H9 (cell line): ENCODE measurements at regions not wholly inside any gene's neighbourhood (a gene's known extent, or its start where the extent isn't known, plus 50 kb on each side); places are given as distances from the start of the nearest gene placed in this dataset.

Experiments used
- DNase-seq: peaks from one replicate; pipeline ENCODE4 v3.0.0-alpha.2; 2017
- H2AFZ ChIP-seq: one replicate; pipeline ENCODE4 v1.6.1; 2013; ENCODE audit warnings: mild to moderate bottlenecking, low read length, control low read depth, moderate library complexity
- H2AK5ac ChIP-seq: 2 replicates; pipeline ENCODE4 v1.6.1; 2013; ENCODE audit warnings: low read length, control low read depth, mixed read lengths; ENCODE audit not compliant: insufficient read length
- H2BK120ac ChIP-seq: one replicate; pipeline ENCODE4 v1.6.1; 2013; ENCODE audit warnings: low read depth, mild to moderate bottlenecking, low read length, control low read depth, inconsistent platforms; ENCODE audit not compliant: poor library complexity, severe bottlenecking
- H2BK12ac ChIP-seq: 2 replicates; pipeline ENCODE4 v1.6.1; 2013; ENCODE audit warnings: low read length, control low read depth, mixed read lengths, low read depth; ENCODE audit not compliant: insufficient read length
- H2BK15ac ChIP-seq: 2 replicates; pipeline ENCODE4 v1.6.1; 2013; ENCODE audit warnings: low read depth, low read length, control low read depth
- H2BK20ac ChIP-seq: one replicate; pipeline ENCODE4 v1.6.1; 2013; ENCODE audit warnings: low read depth, mild to moderate bottlenecking, low read length, control low read depth, inconsistent platforms; ENCODE audit not compliant: poor library complexity, severe bottlenecking
- H2BK5ac ChIP-seq: 2 replicates; pipeline ENCODE4 v1.6.1; 2013; ENCODE audit warnings: low read length, control low read depth, mixed read lengths; ENCODE audit not compliant: insufficient read length
- H3K14ac ChIP-seq: 2 replicates; pipeline ENCODE4 v1.6.1; 2013; ENCODE audit warnings: low read length, control low read depth; ENCODE audit not compliant: insufficient read depth
- H3K18ac ChIP-seq: 2 replicates; pipeline ENCODE4 v1.6.1; 2013; ENCODE audit warnings: low read depth, mild to moderate bottlenecking, mixed read lengths, low read length, control low read depth; ENCODE audit not compliant: insufficient read length
- H3K23ac ChIP-seq: 2 replicates; pipeline ENCODE4 v1.6.1; 2013; ENCODE audit warnings: low read length, control low read depth, mixed read lengths, low read depth; ENCODE audit not compliant: insufficient read length
- H3K23me2 ChIP-seq: 2 replicates; pipeline ENCODE4 v1.6.1; 2013; ENCODE audit warnings: low read depth, mild to moderate bottlenecking, mixed read lengths, low read length, control low read depth; ENCODE audit not compliant: insufficient read length, poor library complexity, severe bottlenecking
- H3K27ac ChIP-seq: 2 replicates; pipeline ENCODE4 v1.5.1; 2013; ENCODE audit warnings: low read length, control low read depth, mixed read lengths, low read depth; ENCODE audit not compliant: insufficient read length
- H3K27me3 ChIP-seq: 2 replicates; pipeline ENCODE4 v1.6.1; 2013; ENCODE audit warnings: low read length, control low read depth, inconsistent platforms; ENCODE audit not compliant: insufficient read depth
- H3K4ac ChIP-seq: 2 replicates; pipeline ENCODE4 v1.6.1; 2013; ENCODE audit warnings: low read depth, mild to moderate bottlenecking, control low read depth, inconsistent platforms, low read length, moderate library complexity
- H3K4me1 ChIP-seq: 2 replicates; pipeline ENCODE4 v1.6.1; 2013; ENCODE audit warnings: low read length, control low read depth, inconsistent platforms; ENCODE audit not compliant: insufficient read depth
- H3K4me2 ChIP-seq: 2 replicates; pipeline ENCODE4 v1.6.1; 2013; ENCODE audit warnings: low read length, control low read depth, mixed read lengths; ENCODE audit not compliant: insufficient read length, insufficient read depth
- H3K56ac ChIP-seq: 2 replicates; pipeline ENCODE4 v1.6.1; 2013; ENCODE audit warnings: low read depth, mild to moderate bottlenecking, mixed read lengths, low read length, control low read depth; ENCODE audit not compliant: insufficient read length
- H3K79me1 ChIP-seq: 2 replicates; pipeline ENCODE4 v1.6.1; 2013; ENCODE audit warnings: low read depth, mild to moderate bottlenecking, moderate library complexity, low read length, control low read depth, inconsistent platforms; ENCODE audit not compliant: insufficient read depth, poor library complexity, severe bottlenecking
- H3K79me2 ChIP-seq: 2 replicates; pipeline ENCODE4 v1.6.1; 2013; ENCODE audit warnings: low read length, control low read depth, inconsistent platforms; ENCODE audit not compliant: insufficient read depth
- H3K9ac ChIP-seq: 2 replicates; pipeline ENCODE4 v1.6.1; 2013; ENCODE audit warnings: low read length, control low read depth, mixed read lengths; ENCODE audit not compliant: insufficient read length; ENCODE audit errors: extremely low read depth
- H3K9me3 ChIP-seq: one replicate; pipeline ENCODE4 v1.6.1; 2013; ENCODE audit warnings: low read depth, low read length, inconsistent platforms; ENCODE audit not compliant: control insufficient read depth
- H3T11ph ChIP-seq: one replicate; pipeline ENCODE4 v1.6.1; 2013; ENCODE audit warnings: mild to moderate bottlenecking, low read length, control low read depth, inconsistent platforms
- H4K20me1 ChIP-seq: one replicate; pipeline ENCODE4 v1.6.1; 2013; ENCODE audit not compliant: control insufficient read depth, insufficient read length, insufficient read depth
- H4K5ac ChIP-seq: 2 replicates; pipeline ENCODE4 v1.6.1; 2013; ENCODE audit warnings: low read depth, mild to moderate bottlenecking, mixed read lengths, low read length, control low read depth; ENCODE audit not compliant: insufficient read length
- H4K8ac ChIP-seq: replicated peaks from 2 replicates; pipeline ENCODE4 v1.6.1; 2013; ENCODE audit warnings: low read length, control low read depth, mixed read lengths, low read depth; ENCODE audit not compliant: insufficient read length
- H4K91ac ChIP-seq: 2 replicates; pipeline ENCODE4 v1.6.1; 2013; ENCODE audit warnings: low read depth, mild to moderate bottlenecking, moderate library complexity, mixed read lengths, low read length, control low read depth; ENCODE audit not compliant: insufficient read length
- H3K27ac Mint-ChIP-seq, 3 experiments: 2 replicates in 2 of 3; 3 replicates in 1 of 3; pipeline ENCODE4 v1.8.0; 2020 to 2021; ENCODE audit warnings: mixed read lengths in 3 of 3, mild to moderate bottlenecking in 1 of 3, moderate library complexity in 1 of 3
- H3K27me3 Mint-ChIP-seq: 2 replicates; pipeline ENCODE4 v1.8.0; 2021; ENCODE audit warnings: low read depth, mild to moderate bottlenecking, moderate library complexity, mixed read lengths
- H3K36me3 Mint-ChIP-seq, 3 experiments: 2 replicates in 2 of 3; 3 replicates in 1 of 3; pipeline ENCODE4 v1.8.0; 2020 to 2021; ENCODE audit warnings: low read depth in 3 of 3, mixed read lengths in 3 of 3; ENCODE audit not compliant: insufficient read depth in 1 of 3
- H3K4me1 Mint-ChIP-seq, 2 experiments: 2 replicates each; pipeline ENCODE4 v1.8.0; 2020; ENCODE audit warnings: mixed read lengths in 2 of 2
- H3K4me3 Mint-ChIP-seq, 2 experiments: 2 replicates in 1 of 2; 3 replicates in 1 of 2; pipeline ENCODE4 v1.8.0; 2020 to 2021; ENCODE audit warnings: mild to moderate bottlenecking in 2 of 2, mixed read lengths in 2 of 2, moderate library complexity in 1 of 2
- H3K9me3 Mint-ChIP-seq, 2 experiments: 2 replicates in 1 of 2; 3 replicates in 1 of 2; pipeline ENCODE4 v1.8.0; 2020; ENCODE audit warnings: mild to moderate bottlenecking in 2 of 2, mixed read lengths in 2 of 2, moderate library complexity in 1 of 2
- CTCF ChIP-seq: fragments of 200-600 bp; sonication (generic); conservative IDR thresholded peaks from 3 replicates; pipeline ENCODE4 v1.8.0; 2021; ENCODE audit warnings: antibody characterized with exemption, mild to moderate bottlenecking
- WGBS: extraction: QIAGEN DNeasy Blood & Tissue Kit; methylation state at CpG from one replicate; pipeline ENCODE4 v1.1.7; 2013; ENCODE audit warnings: missing lambda C conversion rate, low lambda C conversion rate, mixed read lengths; ENCODE audit not compliant: insufficient read length; ENCODE audit errors: extremely low coverage; 5-methylcytosine and 5-hydroxymethylcytosine counted together

GRCh38 chr13:44693156-44693764, 117.1 kb upstream of the TSC22D1 start:
- H4K8ac ChIP-seq = no peak overlapping the region
- H3K9me3 Mint-ChIP-seq = no peaks in the 10 kb centered on the region
- no peak overlapping the region for H3K23ac ChIP-seq
- H3K27me3 Mint-ChIP-seq = no peaks in the 10 kb centered on the region
- H3K79me1 ChIP-seq = no peaks in the 10 kb centered on the region
- no CpG with 5 or more reads among the region's 6 CpGs for WGBS
- no peak overlapping the region for H4K91ac ChIP-seq
- no peak overlapping the region for H2AFZ ChIP-seq
- H4K20me1 ChIP-seq = no peaks in the 10 kb centered on the region
- no peak overlapping the region for H2BK120ac ChIP-seq
- no peaks in the 10 kb centered on the region for H3K79me2 ChIP-seq
- H2BK5ac ChIP-seq = no peak overlapping the region
- H3K56ac ChIP-seq = no peak overlapping the region
- H2BK12ac ChIP-seq = no peak overlapping the region
- H3K27me3 ChIP-seq = no peaks in the 10 kb centered on the region
- H3K4ac ChIP-seq = no peak overlapping the region
- H2AK5ac ChIP-seq = no peak overlapping the region
- H3K4me3 Mint-ChIP-seq = no peak overlapping the region
- no peaks in the 10 kb centered on the region for H3K9me3 ChIP-seq
- H3K23me2 ChIP-seq = no peaks in the 10 kb centered on the region
- no peaks in the 10 kb centered on the region for H3K4me1 ChIP-seq
- H3K27ac ChIP-seq = no peak overlapping the region
- H3K18ac ChIP-seq = no peak overlapping the region
- no peak overlapping the region for H3K9ac ChIP-seq
- H2BK15ac ChIP-seq = no peak overlapping the region
- TF ChIP-seq CTCF = no peak
- no peak overlapping the region for H3K27ac Mint-ChIP-seq
- 0 out of 4 replicates have a peak, but pooled peaks cover 0 to 2% of the 10 kb centered on the region in 2 experiments for H3K4me1 Mint-ChIP-seq
- H4K5ac ChIP-seq = no peak overlapping the region
- DNase-seq = no peak
- no peak overlapping the region for H2BK20ac ChIP-seq
- no peak overlapping the region for H3T11ph ChIP-seq
- no peak overlapping the region; the same call in 1 of the 2 replicates for H3K14ac ChIP-seq
- no peaks in the 10 kb centered on the region for H3K36me3 Mint-ChIP-seq
- no peak overlapping the region for H3K4me2 ChIP-seq
